H9 (cell line): ENCODE measurements at regions not wholly inside any gene's neighbourhood (a gene's known extent, or its start where the extent isn't known, plus 50 kb on each side); places are given as distances from the start of the nearest gene placed in this dataset.

ENCODE experiments used
- DNase-seq: peaks from one replicate; pipeline ENCODE4 v3.0.0-alpha.2; 2017
- H2AFZ ChIP-seq: one replicate; pipeline ENCODE4 v1.6.1; 2013; ENCODE audit warnings: mild to moderate bottlenecking, low read length, control low read depth, moderate library complexity
- H2AK5ac ChIP-seq: 2 replicates; pipeline ENCODE4 v1.6.1; 2013; ENCODE audit warnings: low read length, control low read depth, mixed read lengths; ENCODE audit not compliant: insufficient read length
- H2BK120ac ChIP-seq: one replicate; pipeline ENCODE4 v1.6.1; 2013; ENCODE audit warnings: low read depth, mild to moderate bottlenecking, low read length, control low read depth, inconsistent platforms; ENCODE audit not compliant: poor library complexity, severe bottlenecking
- H2BK12ac ChIP-seq: 2 replicates; pipeline ENCODE4 v1.6.1; 2013; ENCODE audit warnings: low read length, control low read depth, mixed read lengths, low read depth; ENCODE audit not compliant: insufficient read length
- H2BK15ac ChIP-seq: 2 replicates; pipeline ENCODE4 v1.6.1; 2013; ENCODE audit warnings: low read depth, low read length, control low read depth
- H2BK20ac ChIP-seq: one replicate; pipeline ENCODE4 v1.6.1; 2013; ENCODE audit warnings: low read depth, mild to moderate bottlenecking, low read length, control low read depth, inconsistent platforms; ENCODE audit not compliant: poor library complexity, severe bottlenecking
- H2BK5ac ChIP-seq: 2 replicates; pipeline ENCODE4 v1.6.1; 2013; ENCODE audit warnings: low read length, control low read depth, mixed read lengths; ENCODE audit not compliant: insufficient read length
- H3K14ac ChIP-seq: 2 replicates; pipeline ENCODE4 v1.6.1; 2013; ENCODE audit warnings: low read length, control low read depth; ENCODE audit not compliant: insufficient read depth
- H3K18ac ChIP-seq: 2 replicates; pipeline ENCODE4 v1.6.1; 2013; ENCODE audit warnings: low read depth, mild to moderate bottlenecking, mixed read lengths, low read length, control low read depth; ENCODE audit not compliant: insufficient read length
- H3K23ac ChIP-seq: 2 replicates; pipeline ENCODE4 v1.6.1; 2013; ENCODE audit warnings: low read length, control low read depth, mixed read lengths, low read depth; ENCODE audit not compliant: insufficient read length
- H3K23me2 ChIP-seq: 2 replicates; pipeline ENCODE4 v1.6.1; 2013; ENCODE audit warnings: low read depth, mild to moderate bottlenecking, mixed read lengths, low read length, control low read depth; ENCODE audit not compliant: insufficient read length, poor library complexity, severe bottlenecking
- H3K27ac ChIP-seq: 2 replicates; pipeline ENCODE4 v1.5.1; 2013; ENCODE audit warnings: low read length, control low read depth, mixed read lengths, low read depth; ENCODE audit not compliant: insufficient read length
- H3K27me3 ChIP-seq: 2 replicates; pipeline ENCODE4 v1.6.1; 2013; ENCODE audit warnings: low read length, control low read depth, inconsistent platforms; ENCODE audit not compliant: insufficient read depth
- H3K4ac ChIP-seq: 2 replicates; pipeline ENCODE4 v1.6.1; 2013; ENCODE audit warnings: low read depth, mild to moderate bottlenecking, control low read depth, inconsistent platforms, low read length, moderate library complexity
- H3K4me1 ChIP-seq: 2 replicates; pipeline ENCODE4 v1.6.1; 2013; ENCODE audit warnings: low read length, control low read depth, inconsistent platforms; ENCODE audit not compliant: insufficient read depth
- H3K4me2 ChIP-seq: 2 replicates; pipeline ENCODE4 v1.6.1; 2013; ENCODE audit warnings: low read length, control low read depth, mixed read lengths; ENCODE audit not compliant: insufficient read length, insufficient read depth
- H3K56ac ChIP-seq: 2 replicates; pipeline ENCODE4 v1.6.1; 2013; ENCODE audit warnings: low read depth, mild to moderate bottlenecking, mixed read lengths, low read length, control low read depth; ENCODE audit not compliant: insufficient read length
- H3K79me1 ChIP-seq: 2 replicates; pipeline ENCODE4 v1.6.1; 2013; ENCODE audit warnings: low read depth, mild to moderate bottlenecking, moderate library complexity, low read length, control low read depth, inconsistent platforms; ENCODE audit not compliant: insufficient read depth, poor library complexity, severe bottlenecking
- H3K79me2 ChIP-seq: 2 replicates; pipeline ENCODE4 v1.6.1; 2013; ENCODE audit warnings: low read length, control low read depth, inconsistent platforms; ENCODE audit not compliant: insufficient read depth
- H3K9ac ChIP-seq: 2 replicates; pipeline ENCODE4 v1.6.1; 2013; ENCODE audit warnings: low read length, control low read depth, mixed read lengths; ENCODE audit not compliant: insufficient read length; ENCODE audit errors: extremely low read depth
- H3K9me3 ChIP-seq: one replicate; pipeline ENCODE4 v1.6.1; 2013; ENCODE audit warnings: low read depth, low read length, inconsistent platforms; ENCODE audit not compliant: control insufficient read depth
- H3T11ph ChIP-seq: one replicate; pipeline ENCODE4 v1.6.1; 2013; ENCODE audit warnings: mild to moderate bottlenecking, low read length, control low read depth, inconsistent platforms
- H4K20me1 ChIP-seq: one replicate; pipeline ENCODE4 v1.6.1; 2013; ENCODE audit not compliant: control insufficient read depth, insufficient read length, insufficient read depth
- H4K5ac ChIP-seq: 2 replicates; pipeline ENCODE4 v1.6.1; 2013; ENCODE audit warnings: low read depth, mild to moderate bottlenecking, mixed read lengths, low read length, control low read depth; ENCODE audit not compliant: insufficient read length
- H4K8ac ChIP-seq: replicated peaks from 2 replicates; pipeline ENCODE4 v1.6.1; 2013; ENCODE audit warnings: low read length, control low read depth, mixed read lengths, low read depth; ENCODE audit not compliant: insufficient read length
- H4K91ac ChIP-seq: 2 replicates; pipeline ENCODE4 v1.6.1; 2013; ENCODE audit warnings: low read depth, mild to moderate bottlenecking, moderate library complexity, mixed read lengths, low read length, control low read depth; ENCODE audit not compliant: insufficient read length
- H3K27ac Mint-ChIP-seq, 3 experiments: 2 replicates in 2 of 3; 3 replicates in 1 of 3; pipeline ENCODE4 v1.8.0; 2020 to 2021; ENCODE audit warnings: mixed read lengths in 3 of 3, mild to moderate bottlenecking in 1 of 3, moderate library complexity in 1 of 3
- H3K27me3 Mint-ChIP-seq: 2 replicates; pipeline ENCODE4 v1.8.0; 2021; ENCODE audit warnings: low read depth, mild to moderate bottlenecking, moderate library complexity, mixed read lengths
- H3K36me3 Mint-ChIP-seq, 3 experiments: 2 replicates in 2 of 3; 3 replicates in 1 of 3; pipeline ENCODE4 v1.8.0; 2020 to 2021; ENCODE audit warnings: low read depth in 3 of 3, mixed read lengths in 3 of 3; ENCODE audit not compliant: insufficient read depth in 1 of 3
- H3K4me1 Mint-ChIP-seq, 2 experiments: 2 replicates each; pipeline ENCODE4 v1.8.0; 2020; ENCODE audit warnings: mixed read lengths in 2 of 2
- H3K4me3 Mint-ChIP-seq, 2 experiments: 2 replicates in 1 of 2; 3 replicates in 1 of 2; pipeline ENCODE4 v1.8.0; 2020 to 2021; ENCODE audit warnings: mild to moderate bottlenecking in 2 of 2, mixed read lengths in 2 of 2, moderate library complexity in 1 of 2
- H3K9me3 Mint-ChIP-seq, 2 experiments: 2 replicates in 1 of 2; 3 replicates in 1 of 2; pipeline ENCODE4 v1.8.0; 2020; ENCODE audit warnings: mild to moderate bottlenecking in 2 of 2, mixed read lengths in 2 of 2, moderate library complexity in 1 of 2
- WGBS: extraction: QIAGEN DNeasy Blood & Tissue Kit; methylation state at CpG from one replicate; pipeline ENCODE4 v1.1.7; 2013; ENCODE audit warnings: missing lambda C conversion rate, low lambda C conversion rate, mixed read lengths; ENCODE audit not compliant: insufficient read length; ENCODE audit errors: extremely low coverage; 5-methylcytosine and 5-hydroxymethylcytosine counted together
- TF ChIP-seq, protein P1 (sequence below): fragments of 200-600 bp; sonication (generic); conservative IDR thresholded peaks from 3 replicates; pipeline ENCODE4 v1.8.0; 2021; ENCODE audit warnings: antibody characterized with exemption, mild to moderate bottlenecking

GRCh38 chr2:117674172-117674571 is 140.3 kb upstream of the DDX18 start:
- H3K27me3 ChIP-seq = no peaks in the 10 kb centered on the region
- H3K27me3 Mint-ChIP-seq = peaks cover 2% of the 10 kb centered on the region; the same call in 1 of the 2 replicates
- no peaks in the 10 kb centered on the region for H3K9me3 ChIP-seq
- no peak overlapping the region for H2BK120ac ChIP-seq
- no peak overlapping the region for H3K4me2 ChIP-seq
- no peak overlapping the region for H4K91ac ChIP-seq
- H2AK5ac ChIP-seq = no peak overlapping the region
- H4K8ac ChIP-seq = no peak overlapping the region
- no CpG with 5 or more reads among the region's 4 CpGs for WGBS
- H2BK12ac ChIP-seq = no peak overlapping the region
- no peak overlapping the region for H2BK15ac ChIP-seq
- no peak overlapping the region for H2AFZ ChIP-seq
- no peak overlapping the region for H3T11ph ChIP-seq
- H3K4ac ChIP-seq = no peak overlapping the region
- H2BK5ac ChIP-seq = no peak overlapping the region
- H3K23me2 ChIP-seq = no peaks in the 10 kb centered on the region
- H3K79me1 ChIP-seq = no peaks in the 10 kb centered on the region
- H3K14ac ChIP-seq = no peak overlapping the region
- H3K4me1 Mint-ChIP-seq = 0 out of 4 replicates have a peak, but pooled peaks cover 0 to 4% of the 10 kb centered on the region in 2 experiments
- no peaks in the 10 kb centered on the region for H3K4me1 ChIP-seq
- H3K9ac ChIP-seq = no peak overlapping the region
- no peak overlapping the region for H3K4me3 Mint-ChIP-seq
- H2BK20ac ChIP-seq = no peak overlapping the region
- no peaks in the 10 kb centered on the region for H4K20me1 ChIP-seq
- H3K56ac ChIP-seq = no peak overlapping the region
- no peak for DNase-seq
- TF ChIP-seq, protein P1, sequence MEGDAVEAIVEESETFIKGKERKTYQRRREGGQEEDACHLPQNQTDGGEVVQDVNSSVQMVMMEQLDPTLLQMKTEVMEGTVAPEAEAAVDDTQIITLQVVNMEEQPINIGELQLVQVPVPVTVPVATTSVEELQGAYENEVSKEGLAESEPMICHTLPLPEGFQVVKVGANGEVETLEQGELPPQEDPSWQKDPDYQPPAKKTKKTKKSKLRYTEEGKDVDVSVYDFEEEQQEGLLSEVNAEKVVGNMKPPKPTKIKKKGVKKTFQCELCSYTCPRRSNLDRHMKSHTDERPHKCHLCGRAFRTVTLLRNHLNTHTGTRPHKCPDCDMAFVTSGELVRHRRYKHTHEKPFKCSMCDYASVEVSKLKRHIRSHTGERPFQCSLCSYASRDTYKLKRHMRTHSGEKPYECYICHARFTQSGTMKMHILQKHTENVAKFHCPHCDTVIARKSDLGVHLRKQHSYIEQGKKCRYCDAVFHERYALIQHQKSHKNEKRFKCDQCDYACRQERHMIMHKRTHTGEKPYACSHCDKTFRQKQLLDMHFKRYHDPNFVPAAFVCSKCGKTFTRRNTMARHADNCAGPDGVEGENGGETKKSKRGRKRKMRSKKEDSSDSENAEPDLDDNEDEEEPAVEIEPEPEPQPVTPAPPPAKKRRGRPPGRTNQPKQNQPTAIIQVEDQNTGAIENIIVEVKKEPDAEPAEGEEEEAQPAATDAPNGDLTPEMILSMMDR = no peak
- H4K5ac ChIP-seq = no peak overlapping the region
- peaks cover 0 to 3% of the 10 kb centered on the region in 2 experiments; a peak in 1 of 5 replicates for H3K9me3 Mint-ChIP-seq
- H3K23ac ChIP-seq = no peak overlapping the region
- H3K79me2 ChIP-seq = no peaks in the 10 kb centered on the region
- H3K18ac ChIP-seq = no peak overlapping the region
- H3K27ac ChIP-seq = no peak overlapping the region
- no peaks in the 10 kb centered on the region; a peak in 1 of 7 replicates for H3K36me3 Mint-ChIP-seq
- no peak overlapping the region for H3K27ac Mint-ChIP-seq
